Vagina (tissue), 2 donors: ENCODE measurements at regions not wholly inside any gene's neighbourhood (a gene's known extent, or its start where the extent isn't known, plus 50 kb on each side); places are given as distances from the start of the nearest gene placed in this dataset.

Experiments used
- DNase-seq, 2 donors: peaks; one replicate each; pipeline ENCODE4 v3.0.0-alpha.2; 2017; ENCODE audit errors: extremely low spot score in 2 of 2
- H3K27ac ChIP-seq: fragments of 200-600 bp; sonication (generic); one replicate; pipeline ENCODE4 v1.5.1; 2019
- H3K27me3 ChIP-seq: fragments of 200-600 bp; sonication (generic); one replicate; pipeline ENCODE4 v1.5.1; 2019
- H3K36me3 ChIP-seq, 2 donors: fragments of 200-600 bp; sonication (generic); one replicate each; pipeline ENCODE4 v1.5.1; 2017 to 2019
- H3K4me1 ChIP-seq: fragments of 200-600 bp; sonication (generic); one replicate; pipeline ENCODE4 v1.5.1; 2019
- H3K4me3 ChIP-seq, 2 donors: fragments of 200-600 bp; sonication (generic); 1 replicate in 1 of 2; 2 replicates in 1 of 2; pipeline ENCODE4 v1.5.1; 2016 to 2019
- H3K9me3 ChIP-seq: fragments of 200-600 bp; sonication (generic); one replicate; pipeline ENCODE4 v1.5.1; 2019
- POLR2A ChIP-seq, 2 donors: fragments of 450-650 bp; IDR thresholded peaks; one replicate each; pipeline ENCODE4 v1.6.1; 2017; ENCODE audit warnings: antibody characterized with exemption in 2 of 2, mild to moderate bottlenecking in 2 of 2, moderate library complexity in 2 of 2
- POLR2AphosphoS5 ChIP-seq, 2 donors: sonication (generic); formaldehyde crosslinking; IDR thresholded peaks; one replicate each; pipeline ENCODE4 v1.9.0; 2017; ENCODE audit warnings: antibody characterized with exemption in 2 of 2, mild to moderate bottlenecking in 2 of 2, low read depth in 1 of 2; ENCODE audit not compliant: insufficient read depth in 1 of 2
- intact Hi-C: fragments of 100-400 bp; cut with DNase I; formaldehyde crosslinking; loops from one replicate; pipeline ENCODE4 v1.15.1; 2023
- TF ChIP-seq, protein P1 (sequence below), 3 experiments: fragments of 450-650 bp in 2 of 3; fragments of 200-600 bp in 1 of 3; sonication (generic) in 1 of 3; IDR thresholded peaks; one replicate each; pipeline ENCODE4 v1.5.1; 2017 to 2019; ENCODE audit warnings: antibody characterized with exemption in 3 of 3, mild to moderate bottlenecking in 2 of 3, moderate library complexity in 2 of 3

DNA sequence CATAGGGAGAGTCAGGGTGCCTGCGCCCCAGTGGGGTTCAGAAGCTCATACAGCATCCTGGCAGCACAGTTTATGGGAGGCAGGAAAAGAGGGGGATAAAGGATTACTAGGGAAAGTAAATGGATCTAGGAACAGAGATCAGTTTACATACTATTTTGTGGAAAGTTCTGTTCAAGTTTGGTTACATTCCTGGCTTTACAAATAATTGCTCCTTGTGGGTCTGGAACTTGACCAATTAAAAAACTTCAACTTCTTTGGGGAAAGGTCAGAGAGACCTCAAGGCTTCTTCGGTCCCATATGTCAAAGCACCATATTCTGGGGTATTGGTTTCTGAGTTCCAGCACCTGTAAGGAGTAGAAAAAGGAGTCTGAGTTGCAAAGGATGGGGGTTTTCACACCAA, 64.1 kb downstream of the ZDHHC19 start:
- H3K36me3 ChIP-seq = no peaks in the 10 kb centered on the region
- peaks cover 8% of the 10 kb centered on the region for H3K4me1 ChIP-seq
- H3K9me3 ChIP-seq = no peaks in the 10 kb centered on the region
- no peak for DNase-seq
- TF ChIP-seq POLR2A (IDR thresholded peaks at IDR 0.05) (no peak), POLR2AphosphoS5 (IDR thresholded peaks at IDR 0.05; ENCODE audit: insufficient read depth in 1 of 2, low read depth in 1 of 2) (no peak)
- TF ChIP-seq, protein P1, sequence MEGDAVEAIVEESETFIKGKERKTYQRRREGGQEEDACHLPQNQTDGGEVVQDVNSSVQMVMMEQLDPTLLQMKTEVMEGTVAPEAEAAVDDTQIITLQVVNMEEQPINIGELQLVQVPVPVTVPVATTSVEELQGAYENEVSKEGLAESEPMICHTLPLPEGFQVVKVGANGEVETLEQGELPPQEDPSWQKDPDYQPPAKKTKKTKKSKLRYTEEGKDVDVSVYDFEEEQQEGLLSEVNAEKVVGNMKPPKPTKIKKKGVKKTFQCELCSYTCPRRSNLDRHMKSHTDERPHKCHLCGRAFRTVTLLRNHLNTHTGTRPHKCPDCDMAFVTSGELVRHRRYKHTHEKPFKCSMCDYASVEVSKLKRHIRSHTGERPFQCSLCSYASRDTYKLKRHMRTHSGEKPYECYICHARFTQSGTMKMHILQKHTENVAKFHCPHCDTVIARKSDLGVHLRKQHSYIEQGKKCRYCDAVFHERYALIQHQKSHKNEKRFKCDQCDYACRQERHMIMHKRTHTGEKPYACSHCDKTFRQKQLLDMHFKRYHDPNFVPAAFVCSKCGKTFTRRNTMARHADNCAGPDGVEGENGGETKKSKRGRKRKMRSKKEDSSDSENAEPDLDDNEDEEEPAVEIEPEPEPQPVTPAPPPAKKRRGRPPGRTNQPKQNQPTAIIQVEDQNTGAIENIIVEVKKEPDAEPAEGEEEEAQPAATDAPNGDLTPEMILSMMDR (IDR thresholded peaks at IDR 0.05) = no peak
- intact Hi-C loops = no loop called here
- H3K4me3 ChIP-seq = no peak overlapping the region
- H3K27me3 ChIP-seq = no peaks in the 10 kb centered on the region
- H3K27ac ChIP-seq = no peak overlapping the region

DNA sequence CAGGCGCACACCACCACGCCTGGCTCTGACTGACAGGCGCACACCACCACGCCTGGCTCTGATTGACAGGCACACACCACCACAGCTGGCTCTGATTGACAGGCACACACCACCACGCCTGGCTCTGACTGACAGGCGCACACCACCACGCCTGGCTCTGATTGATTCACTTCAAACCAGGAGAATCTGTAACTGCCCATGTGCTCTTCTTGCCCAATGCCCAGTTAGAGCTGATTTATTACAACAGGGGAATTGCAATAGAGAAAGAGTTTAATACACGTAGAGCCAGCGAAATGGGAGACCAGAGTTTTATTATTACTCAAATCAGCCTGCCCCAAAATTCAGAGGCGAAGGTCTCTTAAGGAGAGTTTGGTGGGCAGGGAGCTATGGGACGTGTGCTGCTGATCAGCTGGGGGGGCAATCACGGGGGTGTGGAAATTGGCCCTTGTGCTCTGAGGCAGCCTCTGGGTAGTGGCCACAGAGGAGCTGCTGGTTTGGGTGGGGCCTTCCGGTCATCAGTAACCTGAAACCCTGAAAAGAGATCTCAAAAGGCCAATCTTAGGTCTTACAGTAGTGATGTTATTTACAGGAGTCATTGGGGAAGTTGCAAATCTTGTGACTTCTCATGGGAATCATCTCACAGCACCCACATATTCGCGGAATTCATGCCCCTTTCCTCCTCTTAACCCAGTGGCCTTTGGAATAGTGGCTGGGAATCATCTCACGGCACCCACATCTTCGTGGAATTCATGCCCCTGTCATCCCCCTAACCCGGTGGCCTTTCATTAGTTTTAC, 63.8 kb upstream of the TFRC start:
- Histone ChIP-seq H3K4me1 (peaks cover 8% of the 10 kb centered on the region), H3K27me3 (no peaks in the 10 kb centered on the region), H3K9me3 (no peaks in the 10 kb centered on the region), H3K27ac (no peak overlapping the region), H3K4me3 (no peak overlapping the region), H3K36me3 (no peaks in the 10 kb centered on the region)
- TF ChIP-seq POLR2A (IDR thresholded peaks at IDR 0.05) (no peak), POLR2AphosphoS5 (IDR thresholded peaks at IDR 0.05; ENCODE audit: insufficient read depth in 1 of 2, low read depth in 1 of 2) (no peak)
- TF ChIP-seq, protein P1 (IDR thresholded peaks at IDR 0.05) = no peak
- intact Hi-C loops = no loop called here
- no peak for DNase-seq

DNA sequence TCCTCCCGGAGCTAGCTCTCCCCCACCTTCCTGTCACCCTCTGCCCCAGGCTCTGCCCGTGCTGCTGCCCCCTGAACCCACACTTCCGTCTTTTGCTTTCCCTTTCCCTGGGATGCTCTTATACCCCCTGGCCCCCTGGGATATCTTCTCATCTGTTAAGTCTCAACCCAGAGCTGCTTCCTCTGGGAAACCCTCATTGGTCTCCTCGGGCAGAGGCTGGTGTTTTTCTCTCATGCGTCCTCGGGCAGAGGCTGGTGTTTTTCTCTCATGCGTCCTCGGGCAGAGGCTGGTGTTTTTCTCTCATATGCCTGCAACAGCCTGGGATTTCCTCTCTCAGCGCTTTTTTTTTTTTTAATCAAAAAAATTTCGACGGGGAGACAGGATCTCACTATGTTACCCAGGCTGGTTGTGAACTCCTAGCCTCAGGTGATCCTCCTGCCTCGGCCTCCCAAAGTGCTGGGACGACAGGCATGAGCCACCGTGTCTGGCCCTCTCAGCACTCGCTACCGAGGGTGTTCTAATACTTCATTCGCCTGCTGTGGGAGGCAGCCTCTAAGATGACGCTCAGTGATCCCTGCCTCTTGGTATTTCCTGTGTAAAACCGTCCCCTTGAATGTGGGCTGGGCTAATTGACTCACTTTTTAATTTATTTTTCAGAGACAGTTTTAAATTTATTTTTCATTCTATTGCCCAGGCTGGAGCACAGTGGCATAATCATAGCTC, 62.7 kb upstream of the TFRC start:
- peaks cover 8% of the 10 kb centered on the region for H3K4me1 ChIP-seq
- intact Hi-C loops = no loop called here
- no peaks in the 10 kb centered on the region for H3K27me3 ChIP-seq
- H3K36me3 ChIP-seq = no peaks in the 10 kb centered on the region
- H3K9me3 ChIP-seq = no peaks in the 10 kb centered on the region
- no peak overlapping the region for H3K4me3 ChIP-seq
- H3K27ac ChIP-seq = no peak overlapping the region
- DNase-seq = no peak
- TF ChIP-seq POLR2A (IDR thresholded peaks at IDR 0.05) (no peak), POLR2AphosphoS5 (IDR thresholded peaks at IDR 0.05; ENCODE audit: insufficient read depth in 1 of 2, low read depth in 1 of 2) (no peak)
- TF ChIP-seq, protein P1 (IDR thresholded peaks at IDR 0.05) = no peak

DNA sequence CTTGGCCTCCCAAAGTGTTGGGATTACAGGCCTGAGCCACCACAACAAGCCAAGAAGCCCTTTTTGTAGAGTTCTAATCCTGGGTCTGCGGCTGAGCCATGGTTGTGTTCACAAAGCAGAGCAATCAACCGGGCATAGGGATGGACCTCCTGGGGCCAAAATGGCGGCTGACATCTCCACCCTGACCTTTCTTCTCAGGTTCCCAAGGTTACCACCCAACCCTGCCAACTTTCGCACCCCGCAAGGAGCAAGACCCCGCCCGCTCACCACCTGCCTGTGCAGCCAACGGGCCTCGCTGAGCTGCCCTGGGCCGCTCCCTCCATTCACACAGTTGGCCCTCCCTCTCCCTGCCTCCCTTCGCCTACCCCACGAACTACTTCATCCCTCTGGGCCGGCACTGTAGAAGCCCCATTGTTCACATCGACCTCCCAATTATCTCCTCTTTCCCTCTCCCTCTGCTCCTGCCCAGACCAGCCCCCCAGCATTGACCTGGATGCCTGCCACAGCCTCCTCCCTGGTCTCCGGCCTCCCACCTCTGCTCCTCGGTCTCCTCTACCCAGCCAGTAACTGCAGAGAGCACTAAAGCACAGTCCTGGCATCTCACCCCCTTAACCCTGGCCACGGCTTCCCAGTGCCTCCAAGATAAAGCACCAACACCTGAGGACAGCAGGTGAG, 62.0 kb upstream of the TFRC start:
- peaks cover 8% of the 10 kb centered on the region for H3K4me1 ChIP-seq
- no peak overlapping the region for H3K4me3 ChIP-seq
- no peak for TF ChIP-seq POLR2A (IDR thresholded peaks at IDR 0.05)
- no peak for TF ChIP-seq POLR2AphosphoS5 (IDR thresholded peaks at IDR 0.05; ENCODE audit: insufficient read depth in 1 of 2, low read depth in 1 of 2)
- TF ChIP-seq, protein P1 (IDR thresholded peaks at IDR 0.05) = no peak

More for the DNA sequence above, 62.0 kb upstream of the TFRC start:
- Histone ChIP-seq H3K27ac (no peak overlapping the region), H3K27me3 (no peaks in the 10 kb centered on the region), H3K9me3 (no peaks in the 10 kb centered on the region), H3K36me3 (no peaks in the 10 kb centered on the region)
- intact Hi-C loops = no loop called here
- no peak for DNase-seq
